OCI-LY3 (cell line): ENCODE measurements at regions not wholly inside any gene's neighbourhood (a gene's known extent, or its start where the extent isn't known, plus 50 kb on each side); places are given as distances from the start of the nearest gene placed in this dataset.

Source experiments
- H2AFZ ChIP-seq: fragments of 200-600, 300-600 bp; shearing (Covaris generic); 2 replicates; pipeline ENCODE4 v1.6.0; 2014; ENCODE audit warnings: antibody characterized with exemption, low read depth, low read length
- H3K27ac ChIP-seq: fragments of 200-600, 300-600 bp; sonication (generic); 2 replicates; pipeline ENCODE4 v1.5.1; 2014; ENCODE audit warnings: mild to moderate bottlenecking, low read length, moderate library complexity, mixed read lengths
- H3K27me3 ChIP-seq: fragments of 200-600, 300-600 bp; sonication (generic); 2 replicates; pipeline ENCODE4 v1.6.1; 2014; ENCODE audit warnings: low read depth, low read length, mixed read lengths
- H3K36me3 ChIP-seq: fragments of 200-600, 300-600 bp; sonication (generic); replicated peaks from 2 replicates; pipeline ENCODE3; 2014; ENCODE audit warnings: low read depth, low read length, mixed read lengths
- H3K4me1 ChIP-seq: fragments of 300-600, 200-600 bp; sonication (generic); 2 replicates; pipeline ENCODE4 v1.6.1; 2014; ENCODE audit warnings: low read length, mixed read lengths
- H3K4me2 ChIP-seq: fragments of 200-600, 300-600 bp; sonication (generic); 2 replicates; pipeline ENCODE4 v1.6.1; 2014; ENCODE audit warnings: low read length, mixed read lengths
- H3K4me3 ChIP-seq: fragments of 300-600, 200-600 bp; sonication (generic); 2 replicates; pipeline ENCODE4 v1.5.1; 2014; ENCODE audit warnings: antibody characterized with exemption, mild to moderate bottlenecking, low read length, moderate library complexity
- H3K79me2 ChIP-seq: fragments of 300-600, 200-600 bp; shearing (Covaris generic); 2 replicates; pipeline ENCODE4 v1.6.1; 2014; ENCODE audit warnings: mild to moderate bottlenecking, low read length, mixed read lengths
- H3K9ac ChIP-seq: fragments of 300-600, 200-600 bp; shearing (Covaris generic); 2 replicates; pipeline ENCODE4 v1.6.0; 2014; ENCODE audit warnings: mild to moderate bottlenecking, low read length, moderate library complexity
- H3K9me3 ChIP-seq: fragments of 200-600, 300-600 bp; shearing (Covaris generic); 2 replicates; pipeline ENCODE4 v1.6.1; 2014; ENCODE audit warnings: low read length, mixed read lengths; ENCODE audit not compliant: insufficient read depth
- H4K20me1 ChIP-seq: fragments of 200-600, 300-600 bp; sonication (generic); 2 replicates; pipeline ENCODE4 v1.6.1; 2016; ENCODE audit warnings: low read length, mixed read lengths; ENCODE audit not compliant: insufficient read depth
- EZH2phosphoT487 ChIP-seq: fragments of 200-600 bp; shearing (Covaris generic); IDR thresholded peaks from 2 replicates; pipeline ENCODE4 v1.6.1; 2018; ENCODE audit warnings: antibody characterized with exemption, mixed run types, low read depth
- TF ChIP-seq, protein P1 (sequence below): fragments of 200-600, 300-600 bp; sonication (generic); IDR thresholded peaks from 2 replicates; pipeline ENCODE4 v1.5.1; 2014; ENCODE audit warnings: antibody characterized with exemption, low read length, low read depth

- Histone ChIP-seq H3K4me1 (no peaks in the 10 kb centered on the region), H3K9ac (no peak overlapping the region), H3K27ac (no peak overlapping the region), H3K9me3 (peaks cover 4% of the 10 kb centered on the region; the same call in 1 of the 2 replicates), H3K4me3 (no peak overlapping the region), H4K20me1 (no peaks in the 10 kb centered on the region), H3K4me2 (no peak overlapping the region), H3K36me3 (peaks cover 16% of the 10 kb centered on the region), H3K27me3 (no peaks in the 10 kb centered on the region), H3K79me2 (no peaks in the 10 kb centered on the region), H2AFZ (no peak overlapping the region)
- TF ChIP-seq, protein P1, sequence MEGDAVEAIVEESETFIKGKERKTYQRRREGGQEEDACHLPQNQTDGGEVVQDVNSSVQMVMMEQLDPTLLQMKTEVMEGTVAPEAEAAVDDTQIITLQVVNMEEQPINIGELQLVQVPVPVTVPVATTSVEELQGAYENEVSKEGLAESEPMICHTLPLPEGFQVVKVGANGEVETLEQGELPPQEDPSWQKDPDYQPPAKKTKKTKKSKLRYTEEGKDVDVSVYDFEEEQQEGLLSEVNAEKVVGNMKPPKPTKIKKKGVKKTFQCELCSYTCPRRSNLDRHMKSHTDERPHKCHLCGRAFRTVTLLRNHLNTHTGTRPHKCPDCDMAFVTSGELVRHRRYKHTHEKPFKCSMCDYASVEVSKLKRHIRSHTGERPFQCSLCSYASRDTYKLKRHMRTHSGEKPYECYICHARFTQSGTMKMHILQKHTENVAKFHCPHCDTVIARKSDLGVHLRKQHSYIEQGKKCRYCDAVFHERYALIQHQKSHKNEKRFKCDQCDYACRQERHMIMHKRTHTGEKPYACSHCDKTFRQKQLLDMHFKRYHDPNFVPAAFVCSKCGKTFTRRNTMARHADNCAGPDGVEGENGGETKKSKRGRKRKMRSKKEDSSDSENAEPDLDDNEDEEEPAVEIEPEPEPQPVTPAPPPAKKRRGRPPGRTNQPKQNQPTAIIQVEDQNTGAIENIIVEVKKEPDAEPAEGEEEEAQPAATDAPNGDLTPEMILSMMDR: no peak
- TF ChIP-seq EZH2phosphoT487: no peak
Observed at GRCh38 chr7:112908086-112908485, 117.9 kb upstream of the TMEM168 start.

GRCh38 chr7:112907658-112908057, 117.5 kb upstream of the TMEM168 start:
- Histone ChIP-seq H3K79me2 (no peaks in the 10 kb centered on the region), H3K27me3 (no peaks in the 10 kb centered on the region), H3K4me1 (no peaks in the 10 kb centered on the region), H3K36me3 (peaks cover 16% of the 10 kb centered on the region), H3K27ac (no peak overlapping the region), H3K9ac (no peak overlapping the region), H4K20me1 (no peaks in the 10 kb centered on the region), H3K9me3 (peaks cover 4% of the 10 kb centered on the region; the same call in 1 of the 2 replicates), H3K4me2 (no peak overlapping the region), H2AFZ (no peak overlapping the region), H3K4me3 (no peak overlapping the region)
- TF ChIP-seq, protein P1: no peak
- no peak for TF ChIP-seq EZH2phosphoT487

DNA sequence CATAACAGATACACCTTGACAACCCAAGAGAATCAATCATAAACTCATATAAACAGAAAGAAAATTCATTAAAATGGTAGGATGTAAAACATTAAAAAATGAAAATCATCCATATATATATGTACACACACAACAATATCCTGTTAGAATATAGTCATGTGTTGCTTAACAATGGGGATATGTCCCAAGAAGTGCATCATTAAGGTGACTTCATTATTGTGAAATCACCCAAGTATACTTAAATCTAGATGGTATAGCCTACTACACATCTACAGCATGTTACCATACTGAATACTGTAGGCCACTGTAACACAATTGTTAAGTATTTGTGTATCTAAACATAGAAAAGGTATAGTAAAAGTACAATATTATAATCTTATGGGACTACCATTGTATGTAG, 115.8 kb upstream of the TMEM168 start:
- H2AFZ ChIP-seq: no peak overlapping the region
- TF ChIP-seq, protein P1: no peak
- no peak for TF ChIP-seq EZH2phosphoT487
- no peaks in the 10 kb centered on the region for H3K79me2 ChIP-seq
- H3K4me2 ChIP-seq: no peak overlapping the region
- H3K4me3 ChIP-seq: no peak overlapping the region
- H3K9ac ChIP-seq: no peak overlapping the region
- H4K20me1 ChIP-seq: no peaks in the 10 kb centered on the region
- H3K36me3 ChIP-seq: peaks cover 12% of the 10 kb centered on the region
- H3K27me3 ChIP-seq: no peaks in the 10 kb centered on the region
- no peaks in the 10 kb centered on the region for H3K4me1 ChIP-seq
- H3K9me3 ChIP-seq: peaks cover 4% of the 10 kb centered on the region; the same call in 1 of the 2 replicates
- H3K27ac ChIP-seq: no peak overlapping the region

- Histone ChIP-seq H3K9ac (no peak overlapping the region), H3K4me3 (no peak overlapping the region), H3K9me3 (peaks cover 4% of the 10 kb centered on the region; the same call in 1 of the 2 replicates), H3K79me2 (no peaks in the 10 kb centered on the region), H3K27me3 (no peaks in the 10 kb centered on the region), H3K36me3 (peaks cover 7% of the 10 kb centered on the region), H3K4me1 (no peaks in the 10 kb centered on the region), H3K27ac (no peak overlapping the region), H3K4me2 (no peak overlapping the region), H4K20me1 (no peaks in the 10 kb centered on the region), H2AFZ (no peak overlapping the region)
- TF ChIP-seq, protein P1: no peak
- no peak for TF ChIP-seq EZH2phosphoT487
Observed at GRCh38 chr7:112905413-112905812, 115.2 kb upstream of the TMEM168 start.
